ENCODE measurements at regions not wholly inside any gene's neighbourhood (a gene's known extent, or its start where the extent isn't known, plus 50 kb on each side); places are given as distances from the start of the nearest gene placed in this dataset.

GRCh38 chr2:142591420-142591819 is 286.0 kb upstream of the KYNU start:
- TF ChIP-seq SIN3A (IDR thresholded peaks at IDR 0.05; ENCODE audit: borderline replicate concordance, insufficient read depth, low read length) (no peak), POLR2AphosphoS5 (IDR thresholded peaks at IDR 0.05; ENCODE audit: low read depth, low read length) (no peak), FOXP2 (optimal IDR thresholded peaks at IDR 0.05; ENCODE audit: borderline replicate concordance, extremely low read depth, extremely low read length, insufficient read depth) (no peak), TAF1 (IDR thresholded peaks at IDR 0.05; ENCODE audit: borderline replicate concordance, insufficient read depth, low read length) (no peak), REST (IDR thresholded peaks at IDR 0.05; ENCODE audit: insufficient read depth in 1 of 2, low read depth in 2 of 2, low read length in 2 of 2) (no peak)

DNA sequence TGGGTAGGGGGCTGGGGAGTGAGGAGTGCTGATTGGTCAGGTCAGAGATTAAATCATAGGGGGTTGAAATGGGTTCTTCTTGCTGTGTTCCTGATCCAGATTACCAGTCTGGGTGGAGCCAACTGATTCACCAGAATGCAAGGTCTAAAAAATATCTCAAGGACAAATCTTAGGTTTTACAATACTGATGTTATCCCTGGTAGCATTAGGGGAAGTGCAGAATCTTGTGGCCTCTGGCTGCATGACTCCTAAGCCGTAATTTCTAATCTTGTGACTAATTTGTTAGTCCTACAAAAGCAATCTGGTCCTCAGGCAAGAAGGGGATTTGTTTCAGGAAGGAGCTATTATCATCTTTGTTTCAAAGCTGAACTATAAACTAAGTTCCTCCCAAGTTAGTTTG is 289.2 kb upstream of the KYNU start:
- no peak for TF ChIP-seq SIN3A (IDR thresholded peaks at IDR 0.05; ENCODE audit: borderline replicate concordance, insufficient read depth, low read length)
- no peak for TF ChIP-seq REST (IDR thresholded peaks at IDR 0.05; ENCODE audit: insufficient read depth in 1 of 2, low read depth in 2 of 2, low read length in 2 of 2)
- TF ChIP-seq FOXP2 (optimal IDR thresholded peaks at IDR 0.05; ENCODE audit: borderline replicate concordance, extremely low read depth, extremely low read length, insufficient read depth), result no peak
- no peak for TF ChIP-seq POLR2AphosphoS5 (IDR thresholded peaks at IDR 0.05; ENCODE audit: low read depth, low read length)
- no peak for TF ChIP-seq TAF1 (IDR thresholded peaks at IDR 0.05; ENCODE audit: borderline replicate concordance, insufficient read depth, low read length)

- TF ChIP-seq SIN3A (IDR thresholded peaks at IDR 0.05; ENCODE audit: borderline replicate concordance, insufficient read depth, low read length) (no peak), FOXP2 (optimal IDR thresholded peaks at IDR 0.05; ENCODE audit: borderline replicate concordance, extremely low read depth, extremely low read length, insufficient read depth) (no peak), REST (IDR thresholded peaks at IDR 0.05; ENCODE audit: insufficient read depth in 1 of 2, low read depth in 2 of 2, low read length in 2 of 2) (no peak), POLR2AphosphoS5 (IDR thresholded peaks at IDR 0.05; ENCODE audit: low read depth, low read length) (no peak), TAF1 (IDR thresholded peaks at IDR 0.05; ENCODE audit: borderline replicate concordance, insufficient read depth, low read length) (no peak)
Measured at GRCh38 chr2:142586693-142587580, 290.5 kb upstream of the KYNU start.

- TF ChIP-seq TAF1 (IDR thresholded peaks at IDR 0.05; ENCODE audit: borderline replicate concordance, insufficient read depth, low read length), result no peak
- no peak for TF ChIP-seq FOXP2 (optimal IDR thresholded peaks at IDR 0.05; ENCODE audit: borderline replicate concordance, extremely low read depth, extremely low read length, insufficient read depth)
- TF ChIP-seq POLR2AphosphoS5 (IDR thresholded peaks at IDR 0.05; ENCODE audit: low read depth, low read length), result no peak
- TF ChIP-seq REST (IDR thresholded peaks at IDR 0.05; ENCODE audit: insufficient read depth in 1 of 2, low read depth in 2 of 2, low read length in 2 of 2), result no peak
- no peak for TF ChIP-seq SIN3A (IDR thresholded peaks at IDR 0.05; ENCODE audit: borderline replicate concordance, insufficient read depth, low read length)
Measured at GRCh38 chr2:142585785-142586184, 291.7 kb upstream of the KYNU start.
